ENCODE measurements at regions not wholly inside any gene's neighbourhood (a gene's known extent, or its start where the extent isn't known, plus 50 kb on each side); places are given as distances from the start of the nearest gene placed in this dataset.

- TF ChIP-seq CTCF (IDR thresholded peaks at IDR 0.05), result no peak
- TF ChIP-seq POLR2A (IDR thresholded peaks at IDR 0.05), result no peak
These were observed 196.4 kb downstream of the ZNF716 start for GRCh38 chr7:57646219-57646900.
